GM23338 (cell line): ENCODE measurements at regions not wholly inside any gene's neighbourhood (a gene's known extent, or its start where the extent isn't known, plus 50 kb on each side); places are given as distances from the start of the nearest gene placed in this dataset.

Experiments used
- ATAC-seq: fragments of 200-7000 bp; cut with Tn5 transposase; 3 replicates; pipeline ENCODE4 v1.9.1; 2020
- DNase-seq: peaks from one replicate; pipeline ENCODE4 v3.0.0-alpha.2; 2015; ENCODE audit warnings: low spot score
- H2AFZ ChIP-seq: fragments of 200-600 bp; sonication (generic); 2 replicates; pipeline ENCODE4 v1.8.0; 2016; ENCODE audit warnings: antibody characterized with exemption, mild to moderate bottlenecking, moderate library complexity
- H3F3A ChIP-seq: fragments of 200-600 bp; sonication (generic); replicated peaks from 2 replicates; pipeline ENCODE4 v1.8.0; 2017; ENCODE audit warnings: antibody characterized with exemption, mixed run types, low read depth
- H3K27ac ChIP-seq: fragments of 200-600 bp; sonication (generic); 2 replicates; pipeline ENCODE4 v1.6.1; 2016; ENCODE audit warnings: low read depth
- H3K27me3 ChIP-seq: fragments of 200-600 bp; sonication (generic); 2 replicates; pipeline ENCODE4 v1.8.0; 2016; ENCODE audit warnings: mild to moderate bottlenecking, mixed run types, moderate library complexity; ENCODE audit not compliant: insufficient read depth
- H3K36me3 ChIP-seq: fragments of 200-600 bp; sonication (generic); 2 replicates; pipeline ENCODE4 v1.8.0; 2016; ENCODE audit warnings: mild to moderate bottlenecking; ENCODE audit not compliant: insufficient read depth
- H3K4me1 ChIP-seq: fragments of 200-600 bp; sonication (generic); 2 replicates; pipeline ENCODE4 v1.8.0; 2016; ENCODE audit warnings: mild to moderate bottlenecking, moderate library complexity; ENCODE audit not compliant: insufficient read depth
- H3K4me2 ChIP-seq: fragments of 200-600 bp; sonication (generic); 2 replicates; pipeline ENCODE4 v1.7.1; 2017; ENCODE audit warnings: mixed run types
- H3K4me3 ChIP-seq: fragments of 200-600 bp; sonication (generic); 2 replicates; pipeline ENCODE4 v1.6.1; 2016; ENCODE audit warnings: mixed run types
- H3K79me2 ChIP-seq: fragments of 200-600 bp; sonication (generic); replicated peaks from 2 replicates; pipeline ENCODE4 v1.8.0; 2017; ENCODE audit warnings: mild to moderate bottlenecking; ENCODE audit not compliant: insufficient read depth
- H3K9me2 ChIP-seq: fragments of 200-600 bp; sonication (generic); 2 replicates; pipeline ENCODE4 v1.8.0; 2017; ENCODE audit not compliant: insufficient read depth
- H4K20me1 ChIP-seq: fragments of 200-600 bp; sonication (generic); replicated peaks from 2 replicates; pipeline ENCODE4 v1.8.0; 2017; ENCODE audit warnings: mild to moderate bottlenecking; ENCODE audit not compliant: insufficient read depth
- H3K27ac Mint-ChIP-seq: 2 replicates; pipeline ENCODE4 v1.8.0; 2020; ENCODE audit warnings: inconsistent platforms, mild to moderate bottlenecking, moderate library complexity, mixed read lengths
- H3K27me3 Mint-ChIP-seq: 3 replicates; pipeline ENCODE4 v1.8.0; 2022; ENCODE audit warnings: low read depth, mild to moderate bottlenecking, moderate library complexity, mixed read lengths, inconsistent platforms; ENCODE audit not compliant: insufficient read depth, poor library complexity
- H3K36me3 Mint-ChIP-seq: 3 replicates; pipeline ENCODE4 v1.8.0; 2021; ENCODE audit warnings: low read depth, mild to moderate bottlenecking, inconsistent platforms, moderate library complexity, mixed read lengths
- H3K4me1 Mint-ChIP-seq: 3 replicates; pipeline ENCODE4 v1.8.0; 2020; ENCODE audit warnings: mild to moderate bottlenecking, inconsistent platforms, mixed read lengths
- H3K4me3 Mint-ChIP-seq: 3 replicates; pipeline ENCODE4 v1.8.0; 2021; ENCODE audit warnings: moderate library complexity, mild to moderate bottlenecking, inconsistent platforms, mixed read lengths
- H3K9me3 Mint-ChIP-seq: 3 replicates; pipeline ENCODE4 v1.8.0; 2020; ENCODE audit warnings: moderate library complexity, mild to moderate bottlenecking, inconsistent platforms, mixed read lengths
- CREB1 ChIP-seq: fragments of 250-450 bp; sonication (Bioruptor Pico); IDR thresholded peaks from 2 replicates; pipeline ENCODE4 v1.5.0; 2020; ENCODE audit warnings: low read depth, mild to moderate bottlenecking, moderate library complexity
- CTCF ChIP-seq, 2 experiments: fragments of 200-600 bp in 1 of 2; sonication (generic) in 1 of 2; conservative IDR thresholded peaks; 2 replicates each; pipeline versions ENCODE4 v1.5.1 to v1.6.1; 2016 to 2017; ENCODE audit warnings: antibody characterized with exemption in 2 of 2, low read depth in 2 of 2, mild to moderate bottlenecking in 2 of 2, moderate library complexity in 1 of 2
- ETS1 ChIP-seq: IDR thresholded peaks from 2 replicates; pipeline ENCODE4 v1.6.1; 2016; ENCODE audit warnings: antibody characterized with exemption
- EZH2 ChIP-seq: fragments of 200-600 bp; sonication (generic); IDR thresholded peaks from one replicate; pipeline ENCODE4 v1.8.0; 2017; ENCODE audit warnings: antibody characterized with exemption, mild to moderate bottlenecking, low read depth; ENCODE audit not compliant: unreplicated experiment
- EZH2phosphoT487 ChIP-seq: fragments of 200-600 bp; sonication (generic); IDR thresholded peaks from one replicate; pipeline ENCODE4 v1.8.1; 2018; ENCODE audit warnings: antibody characterized with exemption; ENCODE audit not compliant: unreplicated experiment
- JUNB ChIP-seq: IDR thresholded peaks from one replicate; pipeline ENCODE4 v1.6.1; 2016; ENCODE audit warnings: antibody characterized with exemption; ENCODE audit not compliant: unreplicated experiment
- NANOG ChIP-seq: IDR thresholded peaks from 2 replicates; pipeline ENCODE4 v1.6.1; 2016; ENCODE audit warnings: antibody characterized with exemption, borderline replicate concordance
- POLR2AphosphoS5 ChIP-seq: IDR thresholded peaks from 2 replicates; pipeline ENCODE4 v1.6.1; 2016; ENCODE audit warnings: antibody characterized with exemption, low read depth
- REST ChIP-seq: IDR thresholded peaks from one replicate; pipeline ENCODE4 v1.6.1; 2018; ENCODE audit warnings: antibody characterized with exemption; ENCODE audit not compliant: unreplicated experiment
- ZNF114 ChIP-seq: fragments of 250-450 bp; sonication (Bioruptor Pico); IDR thresholded peaks from 2 replicates; pipeline ENCODE4 v1.5.0; 2020; ENCODE audit warnings: mild to moderate bottlenecking, moderate library complexity
- ZNF331 ChIP-seq: fragments of 250-450 bp; sonication (Bioruptor Pico); IDR thresholded peaks from 2 replicates; pipeline ENCODE4 v1.5.0; 2020; ENCODE audit warnings: low read depth, mild to moderate bottlenecking, moderate library complexity

- TF ChIP-seq REST (no peak), CREB1 (CRISPR knock-in tag) (no peak)
Observed at GRCh38 chr3:182527745-182528144, 265.6 kb upstream of the ATP11B start (continued).

GRCh38 chr3:182530316-182530715 lies 263.0 kb upstream of the ATP11B start:
- no peaks in the 10 kb centered on the region for H3K9me2 ChIP-seq
- H3K79me2 ChIP-seq = no peaks in the 10 kb centered on the region
- H3K36me3 Mint-ChIP-seq = no peaks in the 10 kb centered on the region
- H3K36me3 ChIP-seq = no peaks in the 10 kb centered on the region
- H3K4me3 ChIP-seq = no peak overlapping the region
- H3K27ac Mint-ChIP-seq = no peak overlapping the region
- no peak overlapping the region for H3K27ac ChIP-seq
- H3K27me3 ChIP-seq = no peaks in the 10 kb centered on the region
- no peaks in the 10 kb centered on the region for H3K27me3 Mint-ChIP-seq
- no peak overlapping the region for H3K4me2 ChIP-seq
- DNase-seq (no peak), ATAC-seq (no peak)
- peaks cover 10% of the 10 kb centered on the region; the same call in 2 of the 3 replicates for H3K4me1 Mint-ChIP-seq
- H3K4me3 Mint-ChIP-seq = no peak overlapping the region
- peaks cover 3% of the 10 kb centered on the region; the same call in 1 of the 2 replicates for H3K4me1 ChIP-seq
- H3F3A ChIP-seq = no peaks in the 10 kb centered on the region
- H3K9me3 Mint-ChIP-seq = 0 out of 3 replicates have a peak, but pooled peaks cover under 1% of the 10 kb centered on the region
- no peak overlapping the region for H2AFZ ChIP-seq
- no peaks in the 10 kb centered on the region for H4K20me1 ChIP-seq
- TF ChIP-seq CREB1 (CRISPR knock-in tag) (no peak), ETS1 (no peak), ZNF114 (CRISPR knock-in tag) (no peak), EZH2 (no peak), EZH2phosphoT487 (no peak), JUNB (no peak), CTCF (conservative IDR thresholded peaks at IDR 0.05; ENCODE audit: low read depth in 2 of 2) (no peak), POLR2AphosphoS5 (no peak), ZNF331 (no peak), REST (no peak), NANOG (no peak)
